ENCODE measurements at regions not wholly inside any gene's neighbourhood (a gene's known extent, or its start where the extent isn't known, plus 50 kb on each side); places are given as distances from the start of the nearest gene placed in this dataset.
"Not testable (repeated sequence)": the region's sequence is repeated elsewhere in the genome, so short reads cannot be mapped to it uniquely, and the experiment has no call there.

DNA sequence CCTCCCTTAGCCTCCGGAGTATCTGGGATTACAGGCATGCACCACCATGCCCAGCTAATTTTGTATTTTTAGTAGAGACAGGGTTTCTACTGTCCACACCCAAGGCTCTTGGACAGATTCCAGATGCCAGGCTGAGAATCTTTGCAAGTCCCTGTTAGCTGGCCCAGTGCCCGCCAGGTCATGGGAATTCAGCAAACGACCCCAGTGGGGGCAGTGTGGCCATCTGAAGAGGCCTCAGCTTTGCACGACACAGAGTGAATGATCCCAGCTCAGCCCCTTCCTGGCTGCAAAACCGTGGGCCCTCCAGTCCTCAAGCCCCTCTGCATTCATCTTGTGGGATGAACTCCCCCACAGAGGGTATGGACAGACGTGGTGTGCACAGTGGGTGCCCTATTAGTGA is 179.5 kb upstream of the ID2 start:
- no peak for DNase-seq

DNA sequence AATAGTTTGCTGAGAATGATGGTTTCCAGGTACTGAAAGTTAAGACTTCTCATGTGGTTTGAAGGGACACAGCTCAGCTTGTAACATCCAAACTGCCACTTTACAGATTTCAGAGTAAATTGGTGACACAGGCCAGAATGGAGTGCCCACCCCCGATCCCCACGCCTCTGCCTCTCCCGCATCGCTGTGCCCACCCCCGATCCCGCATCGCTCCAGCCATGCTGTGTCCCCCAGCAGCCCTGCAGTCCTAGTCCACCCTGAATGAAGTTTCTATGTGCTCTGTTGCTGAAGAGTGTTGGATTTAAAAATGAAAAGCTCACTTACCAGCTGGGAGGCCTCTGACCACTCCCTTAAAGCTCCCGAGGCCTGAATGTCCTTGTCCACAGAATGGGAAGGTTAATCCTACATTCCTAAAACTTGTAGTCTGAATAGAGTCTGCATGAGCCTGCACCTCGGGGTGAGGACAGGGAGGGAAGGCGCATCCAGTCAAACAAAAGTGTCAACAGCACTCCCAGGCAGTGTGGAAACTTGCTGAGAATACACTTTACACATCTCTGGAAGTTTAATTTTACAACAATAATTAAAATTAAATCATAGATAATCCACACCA is 176.4 kb upstream of the ID2 start:
- no peak for DNase-seq

DNA sequence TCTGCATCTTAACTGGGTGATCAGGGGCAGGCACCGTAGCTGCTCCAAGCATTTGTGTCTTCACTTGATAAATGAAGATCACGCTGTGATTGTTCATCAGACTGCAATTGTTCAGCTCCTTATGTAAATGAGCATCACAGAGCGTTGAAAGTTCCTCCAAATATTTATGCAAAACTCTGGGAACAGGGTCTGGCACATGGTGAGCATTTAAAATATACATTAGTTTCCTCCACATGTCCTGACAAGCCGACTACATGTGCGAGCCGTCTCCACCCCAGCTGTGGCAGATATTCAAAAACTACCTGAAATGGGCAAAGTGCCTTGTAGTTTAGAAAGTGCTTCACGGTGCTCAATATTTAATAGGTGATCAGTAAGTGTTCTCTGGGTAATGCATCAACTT is 175.1 kb upstream of the ID2 start:
- no peak for DNase-seq

DNA sequence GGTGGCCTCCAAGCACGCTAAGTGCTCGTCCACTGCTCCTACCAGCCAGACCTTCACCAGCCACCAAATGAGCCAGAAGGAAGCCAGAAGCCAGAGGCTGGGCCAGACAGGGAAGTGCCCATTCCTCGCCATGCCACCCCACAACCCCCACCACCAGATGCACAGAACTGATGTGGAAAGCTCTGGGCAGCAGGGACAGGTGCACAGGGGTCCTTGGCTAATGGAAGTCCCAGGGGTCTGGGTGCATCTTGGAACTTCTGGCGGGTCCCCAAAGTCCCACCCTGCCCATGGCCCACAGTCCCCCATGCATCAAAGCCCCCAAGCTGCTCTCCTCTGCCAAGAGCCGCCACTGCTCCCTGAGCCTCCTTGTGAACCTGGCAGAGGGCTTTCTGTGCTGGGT is 173.1 kb upstream of the ID2 start:
- DNase-seq, result no peak

DNA sequence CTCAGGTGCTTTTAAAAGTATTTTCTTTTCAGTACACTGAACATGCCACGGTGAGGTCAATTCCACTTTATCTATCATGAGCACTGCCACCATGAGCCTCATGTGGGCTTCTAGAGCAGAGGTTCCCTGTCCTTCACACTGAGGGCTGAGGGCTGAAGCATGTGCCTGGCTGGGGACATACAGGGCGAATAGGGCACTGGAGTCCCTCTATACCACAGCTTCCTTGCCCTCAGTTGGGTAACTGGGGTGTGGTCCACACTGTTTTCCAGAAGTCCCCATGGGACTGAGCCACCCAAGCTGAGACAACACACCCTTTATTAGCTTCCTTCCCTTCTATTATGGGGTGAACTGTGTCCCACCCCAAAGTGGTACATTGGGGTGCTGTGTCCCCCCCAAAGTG is 172.2 kb upstream of the ID2 start:
- no peak for DNase-seq

DNA sequence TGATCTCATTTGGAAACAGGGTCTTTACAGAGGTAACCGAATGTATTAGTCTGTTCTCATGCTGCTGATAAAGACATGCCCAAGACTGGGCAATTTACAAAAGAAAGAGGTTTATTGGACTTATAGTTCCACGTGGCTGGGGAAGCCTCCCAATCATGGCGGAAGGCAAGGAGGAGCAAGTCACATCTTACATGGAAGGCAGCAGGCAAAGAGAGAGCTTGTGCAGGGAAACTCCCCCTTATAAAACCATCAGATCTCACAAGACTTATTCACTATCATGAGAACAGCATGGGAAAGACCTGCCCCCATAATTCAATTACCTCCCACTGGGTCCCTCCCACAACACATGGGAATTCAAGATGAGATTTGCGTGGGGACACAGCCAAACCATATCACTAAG is 171.8 kb upstream of the ID2 start:
- DNase-seq, result not testable (repeated sequence)

DNA sequence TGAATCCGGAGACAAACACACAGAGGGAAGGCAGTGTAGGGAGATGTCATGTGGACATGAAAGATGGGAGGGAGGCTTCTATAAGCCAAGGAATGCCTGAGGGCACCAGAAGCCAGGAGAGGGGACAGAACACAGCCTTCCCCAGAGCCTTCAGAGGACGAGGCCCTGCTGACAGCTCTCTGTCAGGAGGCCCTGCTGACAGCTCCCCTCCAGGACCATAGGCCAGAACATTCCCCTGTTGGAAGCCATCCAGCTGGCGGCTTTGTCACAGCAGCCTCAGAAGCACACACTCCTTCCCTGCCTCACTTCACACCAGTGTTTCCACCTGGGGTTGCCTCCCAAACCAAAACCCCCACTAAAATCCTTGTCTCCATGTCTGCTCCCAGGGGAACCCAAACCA is 171.3 kb upstream of the ID2 start:
- no peak for DNase-seq

DNA sequence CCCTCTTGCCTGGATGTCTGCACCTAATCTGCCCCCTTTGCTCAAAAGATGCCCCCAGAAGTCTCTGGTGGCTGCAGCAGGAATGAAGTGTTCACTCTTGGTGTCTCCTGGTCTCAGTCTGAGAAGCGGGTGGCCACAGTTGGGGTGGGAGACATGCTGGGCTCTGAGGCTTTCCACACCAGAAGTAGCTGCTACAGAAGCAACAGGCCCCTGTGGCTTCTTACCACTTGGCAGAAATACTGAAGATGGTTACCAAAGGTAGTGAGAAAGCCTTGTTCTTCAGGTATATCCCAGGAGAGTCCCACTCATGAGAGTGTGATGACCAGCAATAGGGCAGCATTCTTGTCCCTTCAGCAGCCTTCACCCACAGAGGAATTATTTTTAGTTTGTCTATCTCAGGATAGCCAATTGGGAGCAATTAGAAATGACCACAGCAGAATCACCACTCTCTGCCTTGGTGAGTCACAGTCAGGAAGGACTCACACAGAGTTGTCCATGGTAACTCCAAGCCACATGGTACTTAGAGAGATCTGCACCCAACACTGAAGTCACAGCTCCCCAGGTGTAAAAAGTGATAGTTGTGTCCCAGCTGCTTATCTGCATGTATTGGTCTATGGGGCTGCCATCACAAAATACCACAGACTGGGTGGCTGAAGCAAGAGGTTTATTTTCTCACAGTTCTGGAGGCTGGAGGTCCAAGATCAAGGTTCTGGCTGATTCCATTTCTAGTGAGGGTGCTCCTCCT is 169.8 kb upstream of the ID2 start:
- no peak for DNase-seq

DNA sequence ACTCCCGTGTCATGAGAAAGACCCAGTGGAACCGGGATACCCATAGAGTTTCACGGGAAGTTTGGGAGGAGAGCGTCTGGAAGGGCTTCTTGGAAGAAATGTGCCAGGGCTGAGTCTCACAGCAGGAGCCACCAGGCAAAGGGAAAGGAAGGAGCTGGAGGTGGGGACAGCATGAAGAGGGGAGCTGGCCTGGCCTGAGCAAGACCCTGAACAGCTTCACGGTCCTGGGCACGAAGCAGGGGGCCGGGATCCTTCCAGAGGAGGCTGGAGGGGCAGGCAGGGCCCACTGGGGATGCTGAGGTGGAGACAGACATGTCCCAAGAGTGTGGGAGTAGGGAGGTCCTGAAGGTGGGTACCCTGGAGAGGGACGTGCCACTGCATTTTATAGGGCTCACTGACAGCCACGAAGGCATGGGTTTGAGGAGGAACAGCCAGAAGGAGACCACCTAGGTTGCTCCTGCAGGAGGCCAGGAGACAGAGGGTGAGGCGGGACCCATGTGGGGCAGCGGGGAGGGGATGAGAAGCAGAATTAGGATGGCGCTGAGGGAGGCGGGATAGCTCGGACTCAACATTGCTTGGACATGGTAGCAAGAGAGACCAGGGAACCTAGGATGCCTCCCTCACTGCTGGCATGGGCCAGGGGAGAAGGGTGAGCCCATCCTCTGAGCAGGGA is 168.1 kb upstream of the ID2 start:
- no peak for DNase-seq

DNA sequence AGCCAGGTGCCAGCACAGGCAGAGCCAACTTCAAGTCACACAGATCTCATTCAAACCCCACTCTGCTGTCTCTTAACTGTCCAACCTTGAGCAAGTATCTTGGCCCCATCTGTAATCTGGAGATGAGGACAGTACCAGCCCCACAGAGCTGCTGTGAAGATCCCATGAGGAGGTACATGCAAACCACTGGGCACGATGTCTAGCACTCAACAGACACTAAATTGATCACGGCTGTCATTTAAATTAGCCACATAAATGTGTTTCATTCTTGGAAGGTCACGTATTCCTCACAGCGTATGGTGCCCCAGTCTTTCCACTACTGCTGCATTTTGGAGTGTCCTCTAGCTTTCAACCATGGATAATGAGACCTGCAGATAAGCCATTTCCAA is 167.6 kb upstream of the ID2 start:
- DNase-seq, result no peak

DNA sequence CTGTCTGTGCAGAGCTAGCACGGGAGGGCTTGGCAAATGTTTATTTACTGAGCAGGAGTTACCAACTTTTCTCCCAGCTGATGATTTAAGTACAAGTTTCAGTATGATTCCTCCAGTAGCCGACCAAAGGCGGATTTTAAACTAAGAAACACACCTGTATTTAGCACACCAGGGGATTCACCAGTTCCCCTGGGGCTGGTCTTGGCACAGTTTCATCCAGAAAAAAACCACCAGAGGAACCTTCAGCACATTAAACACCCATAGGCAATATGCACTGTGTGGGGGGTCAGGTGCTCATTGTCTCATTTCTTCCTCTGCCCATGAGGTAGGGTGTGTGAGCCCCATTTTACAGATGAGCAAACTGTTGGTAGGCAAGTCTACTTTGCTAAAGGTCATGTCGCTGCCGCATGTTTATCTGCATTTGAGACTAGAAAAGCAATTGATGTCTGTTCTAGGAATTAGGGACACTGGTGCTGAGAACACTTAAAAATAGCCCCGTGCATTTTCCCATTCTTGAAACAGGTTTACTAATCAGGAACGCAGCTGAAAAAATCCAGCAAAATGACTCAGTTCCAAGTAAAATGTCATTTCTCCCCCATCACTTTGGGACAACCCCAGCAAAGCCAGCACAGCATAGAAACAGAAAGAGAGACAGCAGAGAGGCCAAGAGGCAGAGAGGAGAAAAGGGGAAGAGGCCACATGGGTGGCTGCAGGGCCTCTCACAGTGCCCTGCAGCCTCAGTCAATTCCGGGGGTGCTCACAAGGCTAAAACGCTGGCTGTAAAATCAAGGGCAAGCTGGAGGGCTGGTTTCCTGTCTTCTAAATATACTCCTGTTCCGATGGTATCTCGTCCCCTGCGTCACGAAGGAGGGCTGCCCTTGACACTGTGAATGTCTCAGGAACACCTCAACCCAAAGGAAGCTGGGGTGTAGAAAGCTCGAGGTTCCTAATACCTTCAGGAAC is 166.8 kb upstream of the ID2 start:
- DNase-seq, result no peak

DNA sequence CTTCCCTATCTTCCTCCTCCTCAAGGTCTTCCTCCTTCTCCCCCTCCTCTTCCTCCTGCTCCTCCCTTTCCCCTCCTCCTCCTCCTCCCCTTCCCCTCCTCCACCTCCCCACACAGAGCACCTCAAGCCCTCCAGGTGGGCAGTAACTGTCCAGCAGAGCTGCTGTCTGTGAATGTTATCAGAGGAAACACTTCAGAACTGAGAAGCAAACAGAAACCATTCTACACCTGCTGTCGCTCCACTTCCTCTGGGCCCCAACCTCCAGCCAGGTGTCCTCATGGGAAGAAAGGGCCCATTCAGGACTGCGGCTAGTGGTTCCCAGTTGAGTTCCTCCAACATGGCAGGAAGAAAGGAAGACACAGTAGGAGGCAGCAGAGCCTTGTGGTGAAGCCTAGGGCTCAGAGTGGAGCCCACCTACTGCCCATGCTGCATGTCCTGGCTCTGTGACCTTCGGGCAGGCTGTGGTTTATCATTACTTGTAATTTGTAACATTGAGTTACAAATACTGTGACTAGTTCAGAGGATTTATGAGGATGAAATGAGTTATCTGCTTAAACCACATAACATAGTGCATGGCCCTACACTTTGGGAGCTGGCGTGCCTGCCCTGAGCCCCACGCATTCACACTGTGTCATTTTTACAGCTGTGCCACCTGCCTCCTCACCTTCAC is 165.9 kb upstream of the ID2 start:
- DNase-seq, result no peak

DNA sequence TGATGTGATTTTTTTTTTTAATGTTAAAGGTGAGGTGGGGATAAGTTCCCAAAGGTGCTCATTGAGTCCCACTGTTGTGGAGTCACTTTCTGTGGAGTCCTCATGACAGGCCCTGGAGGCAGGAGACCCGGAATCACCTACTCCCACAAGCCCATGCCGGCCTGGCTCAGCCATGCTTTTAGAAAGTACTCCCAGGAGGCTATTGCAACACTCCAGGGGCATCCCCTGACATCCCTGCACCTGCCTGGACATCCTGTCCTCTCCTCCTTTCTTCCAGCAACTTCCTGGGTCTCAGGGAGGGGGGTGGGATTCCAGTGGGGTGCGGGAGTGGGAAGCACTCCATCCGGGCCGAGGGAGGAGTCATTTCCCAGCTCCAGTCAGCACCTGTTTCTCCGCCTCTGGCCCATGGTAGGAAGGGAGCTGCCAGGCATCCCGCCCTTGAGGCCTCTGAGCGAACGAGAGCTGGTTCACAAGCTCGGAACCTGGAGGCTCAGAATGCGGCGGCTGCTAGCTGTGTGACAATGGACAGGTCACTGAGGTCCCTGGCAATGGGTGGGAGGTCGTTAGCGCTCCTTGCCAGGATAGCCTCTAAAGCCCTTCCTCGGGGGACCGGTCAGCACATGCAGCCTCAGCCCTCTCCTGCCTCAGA is 163.9 kb upstream of the ID2 start:
- no peak for DNase-seq

DNA sequence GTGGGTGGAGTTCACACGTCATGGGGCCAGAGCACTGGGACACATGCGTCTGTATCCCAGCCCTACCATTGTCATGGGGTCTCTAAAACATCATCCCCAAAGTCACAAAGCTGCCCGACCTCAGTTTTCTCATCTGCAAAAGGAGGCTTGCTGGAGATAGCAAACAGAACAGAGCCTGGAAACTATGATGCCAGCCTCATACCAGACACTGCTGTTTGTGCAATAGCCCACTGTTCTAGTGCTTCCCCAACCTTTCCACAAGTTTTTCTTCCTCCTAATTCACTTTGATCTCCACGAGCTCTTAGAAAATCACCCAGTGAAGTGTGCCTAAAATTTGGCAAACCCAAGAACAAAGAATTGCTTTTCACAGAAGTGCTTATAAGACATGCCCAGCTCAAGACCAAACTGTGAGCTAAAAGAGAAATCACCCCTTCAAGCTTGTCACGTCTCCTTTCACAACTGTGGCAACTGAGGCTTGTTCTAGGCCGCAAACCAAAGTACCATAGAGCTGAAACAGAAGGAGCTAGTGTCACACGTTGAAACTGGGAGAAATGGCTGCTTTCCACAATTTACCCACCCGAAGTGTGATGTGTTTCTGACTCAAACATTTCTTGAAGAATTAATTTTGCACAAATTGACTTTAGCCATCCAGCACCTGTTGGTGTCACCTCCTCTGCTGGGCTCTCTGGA is 162.7 kb upstream of the ID2 start:
- no peak for DNase-seq

DNA sequence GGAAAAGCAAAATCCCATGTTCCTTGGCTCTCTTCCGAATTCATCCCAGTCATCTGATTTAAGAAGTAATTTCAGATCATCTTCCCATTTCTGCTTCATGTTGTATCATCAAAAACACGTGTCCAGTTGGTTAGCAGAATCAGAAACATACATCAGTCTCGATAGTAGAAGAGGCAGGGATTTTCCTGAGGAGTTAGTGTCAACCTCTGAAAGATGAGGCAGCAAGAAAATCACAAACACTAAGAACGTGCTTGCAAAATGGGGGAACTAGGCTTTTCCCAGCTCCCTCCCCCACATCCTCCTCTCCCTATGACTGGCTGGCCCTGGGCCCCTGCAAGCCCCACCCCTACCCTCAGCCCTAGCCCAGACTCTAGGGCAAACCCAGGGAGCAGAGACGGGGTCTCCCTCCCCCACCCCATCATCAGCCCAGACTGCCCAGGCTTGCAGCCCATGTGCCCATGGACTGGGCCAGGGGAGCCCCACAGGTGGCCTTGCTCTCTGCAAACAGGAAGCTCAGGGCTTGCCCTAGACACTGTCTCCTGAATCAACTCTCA is 161.0 kb upstream of the ID2 start:
- no peak for DNase-seq

DNA sequence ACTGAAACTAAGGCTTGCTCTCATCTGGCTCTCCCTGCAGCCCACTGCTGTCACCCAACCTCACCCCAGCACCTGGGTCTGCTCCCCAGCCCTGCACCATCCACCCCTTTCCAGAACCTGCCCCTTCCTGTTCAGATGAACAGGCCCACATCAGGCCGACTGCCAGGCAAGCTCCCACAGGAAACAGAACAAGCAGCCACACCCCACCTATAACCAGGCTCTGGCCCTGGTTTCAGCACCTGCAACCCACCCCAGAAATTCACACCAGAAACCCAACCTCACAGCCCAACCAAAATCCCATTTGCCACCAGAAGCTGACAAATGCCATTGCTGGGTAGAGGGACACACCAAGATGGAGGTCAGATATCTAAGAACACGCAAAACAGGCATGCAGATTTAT is 159.2 kb upstream of the ID2 start:
- DNase-seq, result no peak

DNA sequence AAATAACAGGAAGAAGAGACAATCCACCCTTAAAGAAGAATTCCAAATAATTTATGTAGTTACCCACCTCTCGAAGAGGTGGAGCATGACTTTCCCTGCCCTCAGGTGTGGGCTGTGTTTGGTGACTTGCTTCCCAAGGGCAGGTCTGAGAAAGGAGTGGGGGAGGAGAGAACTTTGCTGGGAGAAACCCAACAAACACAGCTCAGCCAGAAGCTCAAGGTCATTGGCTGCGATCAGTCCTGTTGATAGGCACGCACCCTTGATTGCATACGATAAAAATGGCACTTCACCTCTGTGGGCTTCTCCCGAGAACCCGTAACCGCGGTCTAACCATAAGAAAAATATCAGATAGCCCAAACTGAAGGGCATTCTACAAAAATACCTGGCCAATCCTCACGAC is 157.5 kb upstream of the ID2 start:
- no peak for DNase-seq

DNA sequence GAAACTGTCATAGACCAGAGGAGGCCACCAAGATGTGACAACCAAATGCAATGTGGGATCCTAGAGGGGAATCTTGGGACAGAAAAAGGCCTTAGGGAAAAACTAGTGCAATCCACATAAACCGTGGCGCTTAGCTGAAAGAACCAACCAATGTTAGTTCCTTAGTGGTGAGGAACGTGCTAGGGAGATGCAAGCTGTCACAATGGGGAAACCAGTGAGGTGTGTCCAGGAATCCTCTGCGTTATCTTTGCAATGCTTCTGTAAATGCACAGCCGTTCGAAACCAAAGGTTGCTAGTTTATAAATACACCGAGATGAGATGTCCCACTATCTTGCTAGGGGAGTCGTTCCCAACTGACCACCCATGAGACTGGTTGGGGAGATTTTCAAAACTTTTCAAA is 157.0 kb upstream of the ID2 start:
- DNase-seq, result no peak

DNA sequence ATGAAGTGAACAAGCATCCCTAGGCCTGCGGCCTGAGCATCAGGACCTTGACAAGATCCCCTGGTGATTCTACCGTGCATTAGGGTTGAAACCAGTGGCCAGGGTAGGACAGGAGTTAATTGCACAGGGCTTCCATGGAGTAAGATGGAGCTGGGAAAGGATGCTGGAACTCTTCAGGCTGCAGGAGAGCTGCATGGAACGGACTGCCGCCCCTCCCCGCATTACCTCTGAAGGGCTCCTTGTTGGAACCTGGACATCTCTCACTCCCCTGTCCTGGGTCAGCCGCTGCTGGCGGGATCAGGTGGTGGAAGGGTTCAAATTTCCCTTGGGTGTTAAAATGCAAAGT is 156.6 kb upstream of the ID2 start:
- no peak for DNase-seq

DNA sequence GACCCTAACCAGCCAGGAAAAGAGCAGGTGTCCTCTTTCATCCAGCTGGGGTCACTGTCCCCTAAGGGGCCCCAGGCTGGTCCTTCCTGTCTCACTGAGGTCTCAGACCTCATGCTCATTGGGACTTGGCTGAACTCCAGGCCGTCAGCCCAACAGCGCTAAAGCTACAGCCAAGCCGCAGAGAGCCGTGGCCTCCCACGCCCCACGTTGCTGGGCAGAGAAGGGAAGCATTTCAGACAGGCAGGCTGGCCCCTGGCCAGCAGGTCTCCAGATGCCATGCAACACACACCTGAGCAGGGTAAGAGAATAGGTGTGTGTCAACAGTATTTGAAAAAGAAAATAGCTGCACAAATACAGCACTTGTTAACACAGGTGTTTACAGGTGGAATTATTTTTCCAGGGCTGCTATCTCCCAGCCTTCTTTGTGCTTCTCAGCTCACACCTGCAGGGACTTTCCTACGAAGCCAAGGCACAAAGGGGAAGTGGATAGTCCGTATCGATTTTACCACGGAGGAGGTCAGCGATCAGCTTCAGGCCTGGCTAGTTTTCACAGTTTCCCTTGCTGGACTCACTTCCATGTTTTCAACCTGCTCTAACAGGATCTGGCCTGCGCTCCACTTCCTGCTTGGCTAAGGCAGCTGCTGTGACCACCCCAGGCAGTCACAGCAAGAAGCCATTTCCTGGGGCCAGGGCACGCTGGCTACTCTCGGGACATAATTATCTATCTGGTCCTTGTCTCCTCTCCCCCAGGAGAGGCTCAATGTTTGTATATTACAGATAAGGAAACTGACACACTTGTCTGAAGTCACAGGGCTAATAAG is 156.1 kb upstream of the ID2 start:
- peak; percentile 46 for DNase-seq

DNA sequence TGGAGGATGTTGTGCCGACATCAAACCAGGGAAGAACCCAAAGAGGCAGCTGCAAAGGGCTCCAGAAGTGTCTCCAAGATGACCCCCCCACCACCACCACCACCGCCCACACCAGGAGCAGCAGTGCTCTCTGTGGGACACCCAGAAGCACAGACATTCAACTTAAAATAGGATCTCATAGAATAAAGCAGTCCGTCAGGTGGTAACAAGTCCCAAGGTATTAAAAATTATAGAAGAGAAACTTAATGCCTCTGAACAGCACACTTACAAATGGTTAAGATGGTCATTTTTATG is 155.5 kb upstream of the ID2 start:
- DNase-seq, result no peak
